MG63 (cell line): ENCODE measurements at regions not wholly inside any gene's neighbourhood (a gene's known extent, or its start where the extent isn't known, plus 50 kb on each side); places are given as distances from the start of the nearest gene placed in this dataset.
"Not testable (repeated sequence)": the region's sequence is repeated elsewhere in the genome, so short reads cannot be mapped to it uniquely, and the experiment has no call there.

ENCODE experiments used
- DNase-seq: peaks from one replicate; pipeline ENCODE4 v3.0.0-alpha.2; 2020
- H3K27me3 ChIP-seq: fragments of 250-450 bp; sonication (Bioruptor Pico); 2 replicates; pipeline ENCODE4 v1.5.1; 2020; ENCODE audit warnings: mild to moderate bottlenecking, moderate library complexity
- H3K36me3 ChIP-seq: fragments of 250-450 bp; sonication (Bioruptor Pico); 2 replicates; pipeline ENCODE4 v1.5.1; 2020; ENCODE audit warnings: mild to moderate bottlenecking, moderate library complexity
- H3K4me3 ChIP-seq: fragments of 250-450 bp; sonication (Bioruptor Pico); 2 replicates; pipeline ENCODE4 v1.5.1; 2020; ENCODE audit warnings: mild to moderate bottlenecking, moderate library complexity
- H3K9me3 ChIP-seq: fragments of 250-450 bp; sonication (Bioruptor Pico); 2 replicates; pipeline ENCODE4 v1.5.1; 2020; ENCODE audit warnings: mild to moderate bottlenecking, moderate library complexity

GRCh38 chr7:32222251-32222900 lies 152.2 kb upstream of the PDE1C start:
- Histone ChIP-seq H3K9me3 (no peaks in the 10 kb centered on the region), H3K27me3 (no peaks in the 10 kb centered on the region), H3K4me3 (no peak overlapping the region), H3K36me3 (no peaks in the 10 kb centered on the region)
- DNase-seq, result no peak

DNA sequence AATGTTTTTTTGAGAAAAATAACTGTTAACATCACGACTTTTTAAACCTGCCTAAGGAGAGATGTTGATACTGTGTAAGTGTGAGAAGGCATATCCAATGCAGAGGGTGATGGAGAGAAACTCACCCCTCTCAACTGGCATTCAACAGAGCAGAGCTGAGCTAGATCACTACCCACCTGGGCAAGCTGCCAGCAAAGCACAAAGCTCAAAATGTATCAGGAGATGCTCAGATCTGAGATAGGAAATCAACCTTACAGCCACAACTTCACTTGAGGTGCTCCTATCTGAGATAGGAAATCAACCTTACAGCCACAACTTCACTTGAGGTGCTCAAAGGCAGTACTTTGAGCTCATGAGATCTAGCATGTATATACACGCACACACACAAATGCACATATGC lies 151.5 kb upstream of the PDE1C start:
- DNase-seq, result no peak
- Histone ChIP-seq H3K36me3 (no peaks in the 10 kb centered on the region), H3K27me3 (no peaks in the 10 kb centered on the region), H3K4me3 (no peak overlapping the region), H3K9me3 (no peaks in the 10 kb centered on the region)

- no peak for DNase-seq
- H3K36me3 ChIP-seq, result no peaks in the 10 kb centered on the region
Measured at GRCh38 chr7:32221056-32221455, 150.8 kb upstream of the PDE1C start.

DNA sequence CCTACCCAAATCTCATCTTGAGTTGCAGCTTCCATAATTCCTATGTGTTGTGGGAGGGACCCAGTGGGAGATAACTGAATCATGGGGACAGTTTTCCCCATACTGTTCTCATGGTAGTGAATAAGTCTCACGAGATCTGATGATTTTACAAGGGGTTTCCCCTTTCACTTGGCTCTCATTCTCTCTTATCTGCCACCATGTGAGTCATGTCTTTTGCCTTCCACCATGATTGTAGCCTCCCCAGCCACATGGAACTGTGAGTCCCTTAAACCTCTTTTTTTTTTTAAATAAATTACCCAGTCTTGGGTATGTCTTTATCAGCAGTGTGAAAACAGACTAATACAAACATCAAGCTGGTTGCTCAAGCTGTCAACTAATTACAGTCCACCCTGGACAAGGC lies 149.6 kb upstream of the PDE1C start:
- not testable (repeated sequence) for H3K4me3 ChIP-seq, H3K9me3 ChIP-seq, H3K27me3 ChIP-seq, H3K36me3 ChIP-seq, DNase-seq

More at GRCh38 chr7:32221056-32221455, 150.8 kb upstream of the PDE1C start:
- Histone ChIP-seq H3K9me3 (no peaks in the 10 kb centered on the region), H3K27me3 (no peaks in the 10 kb centered on the region), H3K4me3 (no peak overlapping the region)

DNA sequence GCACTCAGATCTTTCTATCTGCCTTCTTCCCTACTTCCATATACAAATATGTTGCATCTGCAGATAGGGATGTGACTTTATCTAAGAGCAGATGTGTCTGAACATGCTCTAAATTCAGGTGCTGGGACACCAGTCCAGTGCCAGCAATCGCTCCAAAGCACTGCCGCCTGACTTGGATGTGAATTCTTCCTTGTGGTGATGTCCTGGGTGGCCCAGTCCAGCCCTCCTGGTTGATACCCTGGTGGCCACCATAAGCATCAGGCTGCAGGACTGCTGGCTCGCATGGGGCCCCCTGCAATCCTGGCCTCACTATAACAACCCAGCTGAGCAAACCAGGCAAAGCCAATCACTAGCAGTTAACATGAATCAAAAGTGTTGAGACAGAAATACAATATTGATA lies 149.2 kb upstream of the PDE1C start:
- Histone ChIP-seq H3K9me3 (no peaks in the 10 kb centered on the region), H3K4me3 (no peak overlapping the region), H3K27me3 (no peaks in the 10 kb centered on the region), H3K36me3 (no peaks in the 10 kb centered on the region)
- DNase-seq, result no peak

DNA sequence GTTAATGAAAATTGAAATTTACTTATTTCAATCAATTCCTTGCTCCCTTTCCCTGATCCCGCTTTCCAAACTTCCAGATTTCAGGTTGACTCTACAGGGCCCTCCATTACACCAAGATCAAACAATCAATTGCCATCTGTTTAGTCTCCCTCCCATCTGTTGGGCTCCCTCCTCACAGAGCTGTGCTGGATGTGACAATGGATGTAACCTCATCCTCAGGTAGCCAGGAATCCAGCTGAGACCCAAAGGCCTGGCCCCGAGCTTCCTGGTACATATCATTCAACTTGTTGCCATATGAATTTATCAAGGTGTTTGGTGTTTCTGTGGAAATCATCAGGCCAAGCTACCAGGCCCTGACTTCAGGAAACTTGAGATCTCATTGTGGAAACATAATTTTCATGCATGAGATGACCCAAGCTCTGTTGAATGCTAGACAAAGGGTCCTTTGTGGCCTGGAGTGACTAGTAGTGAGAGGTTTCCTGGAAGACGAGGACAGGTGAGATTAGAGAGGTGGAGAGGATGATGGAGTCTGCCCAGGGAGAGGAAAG lies 148.6 kb upstream of the PDE1C start:
- no peaks in the 10 kb centered on the region for H3K27me3 ChIP-seq
- H3K9me3 ChIP-seq, result no peaks in the 10 kb centered on the region
- no peaks in the 10 kb centered on the region for H3K36me3 ChIP-seq
- no peak overlapping the region for H3K4me3 ChIP-seq
- DNase-seq, result no peak

DNA sequence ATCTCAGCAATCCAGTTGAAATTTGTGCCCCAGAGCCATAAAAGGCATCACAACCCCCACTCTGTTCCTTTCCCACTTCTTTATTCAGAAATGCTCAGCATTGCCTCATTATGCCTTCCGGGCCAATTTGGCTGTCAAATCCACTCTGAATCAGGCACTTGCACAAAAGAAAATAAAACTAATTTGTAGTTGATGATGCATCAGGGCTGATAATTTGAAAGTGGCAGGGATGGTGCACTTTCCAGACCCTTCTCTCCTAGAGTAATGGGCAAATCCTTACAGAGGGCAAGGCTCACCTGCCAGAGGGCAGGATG lies 147.9 kb upstream of the PDE1C start:
- Histone ChIP-seq H3K4me3 (no peak overlapping the region), H3K27me3 (no peaks in the 10 kb centered on the region), H3K36me3 (no peaks in the 10 kb centered on the region), H3K9me3 (no peaks in the 10 kb centered on the region)
- DNase-seq, result no peak

DNA sequence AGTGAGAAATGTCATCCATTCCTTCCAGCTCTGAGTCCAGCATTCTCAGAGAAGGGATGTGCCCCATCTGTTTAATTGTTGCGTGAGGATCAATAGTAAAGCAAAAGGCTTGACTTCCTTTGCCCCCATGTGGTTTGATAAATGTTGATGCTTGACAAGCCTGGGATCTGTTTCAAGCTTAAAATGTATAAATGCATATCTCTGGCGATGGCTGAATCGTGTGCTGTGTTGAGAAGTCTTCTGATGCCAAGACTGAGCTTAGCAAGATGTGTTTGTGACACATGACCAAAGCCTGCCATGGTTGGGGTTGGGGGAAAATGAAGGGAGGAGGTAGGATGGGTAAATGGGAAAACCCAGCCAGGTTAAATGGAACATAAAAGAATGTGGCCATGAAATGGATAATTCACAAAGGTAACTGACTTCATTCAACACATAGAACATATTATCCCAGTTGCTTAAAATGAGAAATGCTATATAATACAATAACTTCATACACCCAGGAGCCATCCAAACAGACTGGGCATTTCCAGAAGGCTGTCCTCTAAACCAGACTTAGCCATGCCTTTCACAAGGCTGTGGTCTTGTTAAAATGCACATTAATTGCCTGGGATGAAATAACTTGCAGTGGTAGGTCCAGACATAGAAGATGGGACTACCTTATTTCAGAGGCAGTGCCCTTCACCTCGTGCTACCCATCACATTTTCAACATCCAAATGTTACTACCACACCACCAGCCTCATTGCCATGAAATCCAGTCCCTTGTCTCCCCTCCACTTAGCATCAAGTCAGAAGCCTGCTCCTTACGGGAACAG lies 147.3 kb upstream of the PDE1C start:
- Histone ChIP-seq H3K9me3 (no peaks in the 10 kb centered on the region), H3K36me3 (no peaks in the 10 kb centered on the region), H3K27me3 (no peaks in the 10 kb centered on the region), H3K4me3 (no peak overlapping the region)
- no peak for DNase-seq

- Histone ChIP-seq H3K4me3 (no peak overlapping the region), H3K36me3 (no peaks in the 10 kb centered on the region), H3K27me3 (no peaks in the 10 kb centered on the region), H3K9me3 (no peaks in the 10 kb centered on the region)
- DNase-seq, result no peak
Measured at GRCh38 chr7:32216759-32217158, 146.6 kb upstream of the PDE1C start.

DNA sequence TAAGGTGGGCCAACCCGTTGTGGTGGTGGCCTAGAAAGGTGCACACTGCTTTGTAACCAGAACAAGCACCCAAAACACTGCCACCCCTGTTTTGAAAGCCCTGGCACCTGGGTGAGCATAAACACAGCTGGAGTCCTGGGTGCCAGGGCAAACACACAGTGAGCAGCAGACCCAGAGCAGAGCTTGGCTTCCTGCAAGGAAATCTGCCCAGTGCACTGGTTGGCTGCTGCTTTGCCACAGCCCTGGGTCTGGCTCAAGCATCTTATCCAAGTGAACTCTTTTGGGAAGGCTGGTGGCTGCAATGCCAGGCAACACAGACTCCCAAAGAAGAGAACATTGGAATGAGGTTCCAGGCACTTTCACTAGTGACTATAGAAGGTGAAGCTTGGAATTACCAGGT lies 145.5 kb upstream of the PDE1C start:
- no peaks in the 10 kb centered on the region for H3K27me3 ChIP-seq
- H3K36me3 ChIP-seq, result no peaks in the 10 kb centered on the region
- no peaks in the 10 kb centered on the region for H3K9me3 ChIP-seq
- H3K4me3 ChIP-seq, result no peak overlapping the region
- no peak for DNase-seq

DNA sequence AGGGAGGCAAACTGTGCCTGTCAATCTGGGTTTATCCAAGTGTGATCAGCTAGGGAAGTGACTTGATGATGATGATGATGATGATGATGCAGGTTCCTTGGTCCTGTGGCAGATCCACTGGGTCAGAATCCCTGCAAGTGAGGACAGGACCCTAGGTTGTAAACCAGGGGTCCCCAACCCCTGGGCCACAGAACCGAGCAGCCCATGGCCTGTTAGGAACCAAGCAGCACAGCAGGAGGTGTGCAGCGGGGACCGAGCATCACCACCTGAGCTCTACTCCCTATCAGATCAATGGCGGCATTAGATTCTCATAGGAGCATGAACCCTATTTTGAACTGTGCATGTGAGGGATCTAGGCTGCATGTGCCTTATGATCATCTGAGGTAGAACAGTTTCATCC lies 144.7 kb upstream of the PDE1C start:
- Histone ChIP-seq H3K27me3 (no peaks in the 10 kb centered on the region), H3K36me3 (no peaks in the 10 kb centered on the region), H3K4me3 (no peak overlapping the region), H3K9me3 (no peaks in the 10 kb centered on the region)
- DNase-seq, result no peak

DNA sequence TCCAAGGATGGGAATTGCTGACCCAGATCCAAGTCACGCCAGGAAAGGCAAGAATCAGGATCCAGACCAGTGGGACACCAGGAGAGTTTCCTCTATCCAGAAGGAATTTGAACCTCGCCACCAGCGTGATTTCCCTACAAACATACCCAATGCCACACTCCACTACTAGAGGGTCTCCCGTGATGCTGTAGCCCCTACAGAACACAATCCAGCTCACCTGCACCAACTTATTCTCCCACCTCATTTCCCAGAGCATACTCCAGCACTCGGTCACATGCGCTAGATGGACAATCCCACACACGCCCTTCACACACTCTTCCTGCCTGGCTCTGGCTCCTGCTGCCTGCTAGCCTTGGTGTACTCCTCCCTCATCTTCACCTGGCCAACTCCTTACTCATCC lies 142.1 kb upstream of the PDE1C start:
- H3K9me3 ChIP-seq, result no peaks in the 10 kb centered on the region
- no peaks in the 10 kb centered on the region for H3K36me3 ChIP-seq
- no peak overlapping the region for H3K4me3 ChIP-seq
- no peak for DNase-seq
- no peaks in the 10 kb centered on the region for H3K27me3 ChIP-seq

DNA sequence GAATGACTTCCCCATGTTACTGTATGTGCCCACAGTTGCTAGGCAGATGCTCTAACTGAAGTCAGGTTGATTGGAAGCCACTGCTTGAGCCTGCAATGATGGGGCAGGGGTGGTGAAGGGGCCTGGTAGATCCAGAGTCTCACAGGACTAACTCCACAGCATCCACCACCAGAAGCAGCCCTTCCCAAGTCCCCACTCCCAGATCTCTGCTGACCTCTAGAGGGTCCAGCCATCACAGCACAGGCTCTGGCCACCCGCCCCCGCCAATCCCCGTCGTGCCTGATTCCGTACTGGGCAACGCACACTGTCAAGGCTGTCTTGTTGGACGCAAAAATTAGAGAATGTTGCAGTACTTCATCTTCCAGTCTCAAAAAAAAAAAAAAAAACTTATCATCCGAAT lies 136.8 kb upstream of the PDE1C start:
- Histone ChIP-seq H3K9me3 (peaks cover 2% of the 10 kb centered on the region; the same call in 1 of the 2 replicates), H3K27me3 (no peaks in the 10 kb centered on the region), H3K4me3 (no peak overlapping the region), H3K36me3 (no peaks in the 10 kb centered on the region)
- DNase-seq, result peak; percentile 9

DNA sequence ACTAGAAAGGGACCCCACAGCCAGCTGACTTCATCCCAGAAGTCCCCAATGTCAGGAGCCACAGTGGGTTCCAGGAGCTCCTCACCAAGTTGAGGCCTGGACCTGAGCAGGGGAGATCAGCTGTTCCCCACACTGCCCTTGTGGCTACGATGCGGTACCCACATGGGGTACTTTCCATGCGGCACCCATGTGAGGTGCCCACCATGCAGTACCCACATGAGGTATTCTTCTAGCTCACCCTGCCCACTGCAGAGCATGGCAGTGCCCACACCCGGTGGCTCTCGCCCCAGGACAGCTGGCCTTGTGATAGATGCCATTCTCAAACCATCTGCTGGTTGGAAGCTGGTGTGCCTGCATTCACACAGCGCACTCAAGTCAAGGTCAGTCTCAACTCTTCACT lies 136.3 kb upstream of the PDE1C start:
- H3K36me3 ChIP-seq, result no peaks in the 10 kb centered on the region
- H3K27me3 ChIP-seq, result no peaks in the 10 kb centered on the region
- no peak for DNase-seq
- H3K4me3 ChIP-seq, result no peak overlapping the region
- peaks cover 2% of the 10 kb centered on the region; the same call in 1 of the 2 replicates for H3K9me3 ChIP-seq

DNA sequence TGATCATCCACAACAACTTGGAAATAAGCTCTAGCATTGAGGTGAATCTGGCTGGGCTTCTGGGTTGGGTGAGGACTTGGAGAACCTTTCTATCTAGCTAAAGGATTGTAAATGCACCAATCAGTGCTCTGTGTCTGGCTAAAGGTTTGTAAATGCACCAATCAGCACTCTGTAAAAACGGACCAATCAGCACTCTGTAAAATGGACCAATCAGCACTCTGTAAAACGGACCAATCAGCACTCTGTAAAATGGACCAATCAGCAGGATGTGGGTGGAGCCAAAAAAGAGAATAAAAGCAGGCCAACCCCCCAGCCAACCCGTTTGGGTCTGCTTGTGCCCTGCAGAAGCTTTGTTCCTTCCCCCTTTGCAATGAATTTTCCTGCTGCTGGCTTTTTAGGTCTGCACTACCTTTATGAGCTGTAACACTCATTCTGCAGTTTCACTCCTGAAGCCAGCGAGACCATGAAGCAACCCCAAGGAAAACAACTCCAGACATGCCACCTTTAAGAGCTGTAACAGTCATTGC lies 135.2 kb upstream of the PDE1C start:
- DNase-seq, H3K27me3 ChIP-seq, H3K4me3 ChIP-seq, H3K9me3 ChIP-seq, H3K36me3 ChIP-seq: not testable (repeated sequence)

DNA sequence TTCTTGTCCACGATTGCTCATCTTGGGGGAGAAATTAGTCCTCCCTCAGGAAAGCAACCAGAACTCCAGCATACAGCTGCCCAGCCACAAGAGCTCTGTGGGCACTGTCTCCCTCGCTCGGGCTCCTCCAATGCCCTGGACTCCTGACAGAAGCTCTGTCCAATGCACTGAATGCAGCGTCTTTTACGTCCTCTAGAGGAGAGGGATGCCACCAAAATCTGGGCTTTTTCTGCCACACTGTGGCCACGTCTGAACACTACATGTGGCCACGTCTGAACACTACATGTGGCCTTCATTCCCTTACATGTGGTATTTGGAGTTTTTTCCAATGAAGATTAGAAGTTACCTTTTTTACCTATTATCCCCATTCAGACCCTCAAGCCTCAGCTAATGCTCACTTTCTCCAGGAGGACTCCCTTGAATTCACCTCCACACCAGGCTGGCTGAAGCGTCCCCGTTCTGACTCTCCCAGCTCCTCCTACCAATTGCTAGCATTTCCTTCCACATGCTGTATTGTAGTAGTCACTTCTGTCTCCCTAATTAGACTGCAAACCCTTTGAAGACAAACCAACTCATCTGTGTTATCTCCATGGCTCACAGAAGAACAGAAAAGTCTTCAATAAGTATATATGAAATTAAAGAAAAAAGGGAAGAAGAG lies 134.3 kb upstream of the PDE1C start:
- peaks cover 2% of the 10 kb centered on the region; the same call in 1 of the 2 replicates for H3K9me3 ChIP-seq
- no peaks in the 10 kb centered on the region for H3K36me3 ChIP-seq
- peak; percentile 85 for DNase-seq
- no peaks in the 10 kb centered on the region for H3K27me3 ChIP-seq
- H3K4me3 ChIP-seq, result peak overlapping the region; percentile 31

DNA sequence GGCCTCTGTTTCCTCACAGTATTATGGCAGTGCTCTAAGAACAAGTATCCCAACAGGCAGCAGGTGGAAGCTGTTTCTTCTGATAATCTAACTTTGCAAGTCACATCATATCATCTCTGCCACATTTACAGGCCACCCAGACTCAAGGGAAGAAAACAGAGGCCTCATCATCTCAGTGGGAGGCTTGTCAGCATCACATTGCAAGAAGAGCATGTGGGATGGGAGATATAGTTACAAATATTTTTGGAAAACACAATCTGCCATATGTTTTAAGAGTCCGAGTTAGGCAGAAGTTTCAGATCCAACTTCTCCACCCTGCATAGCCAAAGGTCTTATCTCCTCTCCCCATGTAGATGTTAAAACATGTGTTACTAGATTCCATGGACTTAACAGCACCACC lies 130.4 kb upstream of the PDE1C start:
- Histone ChIP-seq H3K9me3 (peaks cover 2% of the 10 kb centered on the region; the same call in 1 of the 2 replicates), H3K36me3 (no peaks in the 10 kb centered on the region), H3K27me3 (no peaks in the 10 kb centered on the region), H3K4me3 (no peak overlapping the region)
- DNase-seq, result no peak
